Thyroid gland (tissue), 4 donors: ENCODE measurements at regions not wholly inside any gene's neighbourhood (a gene's known extent, or its start where the extent isn't known, plus 50 kb on each side); places are given as distances from the start of the nearest gene placed in this dataset.
"Not testable (repeated sequence)": the region's sequence is repeated elsewhere in the genome, so short reads cannot be mapped to it uniquely, and the experiment has no call there.

Experiments
- DNase-seq, 2 donors: peaks; one replicate each; pipeline ENCODE4 v3.0.0-alpha.2; 2019
- H3K27ac ChIP-seq, 3 donors: fragments of 200-600 bp; sonication (generic); 1 replicate in 2 of 3; 2 replicates in 1 of 3; pipeline ENCODE4 v1.5.1; 2016 to 2019; ENCODE audit warnings: mild to moderate bottlenecking in 1 of 3, moderate library complexity in 1 of 3
- H3K27me3 ChIP-seq: fragments of 200-600 bp; sonication (generic); one replicate; pipeline ENCODE4 v1.5.1; 2019
- H3K36me3 ChIP-seq, 2 donors: fragments of 200-600 bp; sonication (generic); one replicate each; pipeline ENCODE4 v1.5.1; 2016 to 2019
- H3K4me1 ChIP-seq, 2 donors: fragments of 200-600 bp; sonication (generic); one replicate each; pipeline ENCODE4 v1.5.1; 2017 to 2019
- H3K4me3 ChIP-seq, 3 donors: fragments of 200-600 bp; sonication (generic); replicated peaks in 1 of 3; 1 replicate in 2 of 3; 2 replicates in 1 of 3; pipeline ENCODE4 v1.5.1; 2016; ENCODE audit warnings: mild to moderate bottlenecking in 1 of 3
- H3K9me3 ChIP-seq: fragments of 200-600 bp; sonication (generic); one replicate; pipeline ENCODE4 v1.5.1; 2017
- CTCF ChIP-seq, 6 experiments: fragments of 200-600 bp in 3 of 6; fragments of 450-650 bp in 3 of 6; sonication (generic) in 3 of 6; IDR thresholded peaks; one replicate each; pipeline ENCODE4 v1.5.1; 2016 to 2019; ENCODE audit warnings: antibody characterized with exemption in 6 of 6, mild to moderate bottlenecking in 2 of 6, inconsistent platforms in 1 of 6, moderate library complexity in 1 of 6
- POLR2A ChIP-seq, 2 donors: fragments of 450-650 bp; IDR thresholded peaks; one replicate each; pipeline ENCODE4 v1.6.1; 2017; ENCODE audit warnings: antibody characterized with exemption in 2 of 2, mild to moderate bottlenecking in 2 of 2, moderate library complexity in 1 of 2
- WGBS, 2 donors: methylation state at CpG; one replicate each; pipeline ENCODE4 v1.1.5; 2017; 5-methylcytosine and 5-hydroxymethylcytosine counted together
- intact Hi-C: fragments of 100-400 bp; cut with DNase I; formaldehyde crosslinking; loops from one replicate; pipeline ENCODE4 v1.15.1; 2023

- WGBS, 2 donors: 58 to 76% methylated on average over 4 of the region's 4 CpGs
- H3K27ac ChIP-seq: no peak overlapping the region
- TF ChIP-seq POLR2A (IDR thresholded peaks at IDR 0.05) (no peak), CTCF (IDR thresholded peaks at IDR 0.05) (no peak)
- H3K4me1 ChIP-seq: no peaks in the 10 kb centered on the region
- no peaks in the 10 kb centered on the region for H3K27me3 ChIP-seq
- DNase-seq: no peak
- intact Hi-C loops: no loop called here
- no peaks in the 10 kb centered on the region for H3K36me3 ChIP-seq
- no peak overlapping the region for H3K4me3 ChIP-seq
- no peaks in the 10 kb centered on the region for H3K9me3 ChIP-seq
Measured at GRCh38 chrX:3803713-3804112, 90.3 kb upstream of the PRKX start.

GRCh38 chrX:3803305-3803704 is 89.9 kb upstream of the PRKX start:
- Histone ChIP-seq H3K4me3 (no peak overlapping the region), H3K4me1 (no peaks in the 10 kb centered on the region), H3K9me3 (no peaks in the 10 kb centered on the region), H3K27ac (no peak overlapping the region), H3K27me3 (no peaks in the 10 kb centered on the region), H3K36me3 (no peaks in the 10 kb centered on the region)
- TF ChIP-seq POLR2A (IDR thresholded peaks at IDR 0.05) (no peak), CTCF (IDR thresholded peaks at IDR 0.05) (no peak)
- no peak for DNase-seq
- intact Hi-C loops: no loop called here
- 74 to 78% methylated on average over 5 of the region's 5 CpGs for WGBS, 2 donors

- DNase-seq, H3K27ac ChIP-seq, intact Hi-C loops, H3K4me1 ChIP-seq, H3K9me3 ChIP-seq, H3K4me3 ChIP-seq, H3K27me3 ChIP-seq, H3K36me3 ChIP-seq: not testable (repeated sequence)
- 53 to 69% methylated on average over 4 of the region's 4 CpGs for WGBS, 2 donors
Measured at GRCh38 chrX:3795411-3795810, 82.0 kb upstream of the PRKX start.

GRCh38 chrX:3791449-3791848 is 78.0 kb upstream of the PRKX start:
- no peak overlapping the region for H3K4me3 ChIP-seq
- no peak for TF ChIP-seq POLR2A (IDR thresholded peaks at IDR 0.05)
- TF ChIP-seq CTCF (IDR thresholded peaks at IDR 0.05): no peak
- no peak for DNase-seq
- no peaks in the 10 kb centered on the region for H3K27me3 ChIP-seq
- H3K9me3 ChIP-seq: no peaks in the 10 kb centered on the region
- no peak overlapping the region for H3K27ac ChIP-seq
- H3K4me1 ChIP-seq: no peaks in the 10 kb centered on the region
- WGBS, 2 donors: 77 to 84% methylated on average over 9 to 11 of the region's 11 CpGs
- H3K36me3 ChIP-seq: no peaks in the 10 kb centered on the region
- intact Hi-C loops: no loop called here

GRCh38 chrX:3788494-3789233 is 75.2 kb upstream of the PRKX start:
- no peak for DNase-seq
- H3K4me1 ChIP-seq: no peaks in the 10 kb centered on the region
- no peak overlapping the region for H3K4me3 ChIP-seq
- no peaks in the 10 kb centered on the region for H3K9me3 ChIP-seq
- H3K27me3 ChIP-seq: no peaks in the 10 kb centered on the region
- WGBS, 2 donors: 18 to 27% methylated on average over 7 to 9 of the region's 10 CpGs
- no peaks in the 10 kb centered on the region for H3K36me3 ChIP-seq
- intact Hi-C loops: no loop called here
- no peak for TF ChIP-seq POLR2A (IDR thresholded peaks at IDR 0.05)
- TF ChIP-seq CTCF (IDR thresholded peaks at IDR 0.05): no peak
- H3K27ac ChIP-seq: no peak overlapping the region
